Caco-2 (cell line): ENCODE measurements at regions not wholly inside any gene's neighbourhood (a gene's known extent, or its start where the extent isn't known, plus 50 kb on each side); places are given as distances from the start of the nearest gene placed in this dataset.

Experiments used
- BruUV-seq: library from RNA; stranded (reverse); fragments of 400-500 nt; replicated peaks from 2 replicates; lab custom pipeline; 2021; lab: Mats Ljungman, UMichigan
- CTCF ChIA-PET: fragments of 300-600 bp; sonication (Branson Sonifier 250); formaldehyde crosslinking; loops from one replicate; lab custom pipeline; 2022; ENCODE audit warnings: antibody characterized with exemption; lab: Charles Lee
- POLR2A ChIA-PET: fragments of 300-600 bp; sonication (Branson Sonifier 250); formaldehyde crosslinking; loops from one replicate; lab custom pipeline; 2022; ENCODE audit warnings: antibody characterized with exemption; lab: Charles Lee
- DNase-seq, 2 experiments: peaks; one replicate each; pipeline versions ENCODE4 v3.0.0 to v3.0.0-alpha.2; 2020 to 2022
- H3K27me3 ChIP-seq: replicated peaks from 2 replicates; pipeline ENCODE4 v1.6.0; 2011; ENCODE audit warnings: low read length; ENCODE audit not compliant: control insufficient read depth, insufficient read depth
- H3K36me3 ChIP-seq: 2 replicates; pipeline ENCODE4 v1.5.1; 2011; ENCODE audit warnings: low read length; ENCODE audit not compliant: control insufficient read depth, insufficient read depth
- H3K4me1 ChIP-seq: fragments of 250-450 bp; sonication (Bioruptor Pico); 2 replicates; pipeline ENCODE4 v1.5.1; 2020; ENCODE audit warnings: mild to moderate bottlenecking
- H3K4me3 ChIP-seq: 2 replicates; pipeline ENCODE4 v1.5.1; 2011; ENCODE audit warnings: low read depth, mild to moderate bottlenecking, control low read depth, low read length
- H3K9me3 ChIP-seq: fragments of 250-450 bp; sonication (Bioruptor Pico); 2 replicates; pipeline ENCODE4 v1.5.1; 2020; ENCODE audit warnings: mild to moderate bottlenecking, moderate library complexity
- H3K27ac Mint-ChIP-seq: one replicate; pipeline ENCODE4 v1.8.0; 2022; ENCODE audit warnings: mixed read lengths; ENCODE audit not compliant: unreplicated experiment
- H3K27me3 Mint-ChIP-seq: one replicate; pipeline ENCODE4 v1.8.0; 2022; ENCODE audit warnings: mixed read lengths; ENCODE audit not compliant: insufficient read depth, unreplicated experiment
- H3K36me3 Mint-ChIP-seq: one replicate; pipeline ENCODE4 v1.8.0; 2022; ENCODE audit warnings: mild to moderate bottlenecking, mixed read lengths; ENCODE audit not compliant: insufficient read depth, unreplicated experiment
- H3K4me1 Mint-ChIP-seq: one replicate; pipeline ENCODE4 v1.8.0; 2022; ENCODE audit warnings: low read depth, mixed read lengths; ENCODE audit not compliant: unreplicated experiment
- H3K4me3 Mint-ChIP-seq: one replicate; pipeline ENCODE4 v1.8.0; 2022; ENCODE audit warnings: mild to moderate bottlenecking, moderate library complexity, mixed read lengths; ENCODE audit not compliant: unreplicated experiment
- H3K9me3 Mint-ChIP-seq: one replicate; pipeline ENCODE4 v1.8.0; 2022; ENCODE audit warnings: mixed read lengths; ENCODE audit not compliant: unreplicated experiment
- CTCF ChIP-seq, 2 experiments: fragments of 200-600 bp in 1 of 2; IDR thresholded peaks; 1 replicate in 1 of 2; 2 replicates in 1 of 2; pipeline versions ENCODE4 v1.5.1 to v1.8.0; 2011 to 2022; ENCODE audit warnings: antibody characterized with exemption in 1 of 2, control low read depth in 1 of 2, inconsistent platforms in 1 of 2, low read depth in 1 of 2, low read length in 1 of 2, mild to moderate bottlenecking in 1 of 2, moderate library complexity in 1 of 2; ENCODE audit not compliant: insufficient read depth in 1 of 2, severe bottlenecking in 1 of 2, unreplicated experiment in 1 of 2
- intact Hi-C: fragments of 100-400 bp; cut with micrococcal nuclease; formaldehyde crosslinking; loops from one replicate; pipeline ENCODE4 v1.10.0; 2022; ENCODE audit not compliant: unreplicated experiment

DNA sequence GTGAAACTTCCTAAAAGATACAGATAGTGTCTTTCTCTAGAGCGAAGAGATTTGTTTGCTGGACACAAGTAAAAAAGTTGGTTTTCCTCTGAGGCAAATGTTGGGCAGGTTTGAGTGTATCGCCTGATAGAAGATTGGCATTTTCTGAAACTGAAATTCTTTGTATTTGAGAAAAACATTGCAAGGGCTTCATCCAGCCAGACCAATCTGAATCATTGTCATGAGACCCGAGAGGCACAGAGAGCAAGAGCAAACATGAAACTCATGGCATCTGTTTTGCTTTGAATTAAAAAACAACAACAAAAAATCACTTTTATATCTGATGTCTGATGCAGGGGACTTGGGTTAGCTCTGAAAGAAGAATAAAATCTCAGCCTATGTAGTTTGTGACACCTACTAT lies 379.3 kb upstream of the NCAM2 start:
- Histone ChIP-seq H3K4me1 (no peaks in the 10 kb centered on the region), H3K36me3 (no peaks in the 10 kb centered on the region), H3K4me3 (no peak overlapping the region), H3K9me3 (no peaks in the 10 kb centered on the region), H3K27me3 (no peaks in the 10 kb centered on the region)
- Mint-ChIP-seq H3K4me1 (no peaks in the 10 kb centered on the region), H3K27me3 (no peaks in the 10 kb centered on the region), H3K36me3 (no peaks in the 10 kb centered on the region), H3K9me3 (peaks cover 4% of the 10 kb centered on the region), H3K4me3 (no peak overlapping the region), H3K27ac (no peak overlapping the region)
- no TSS peak for BruUV-seq
- no peak for DNase-seq
- CTCF ChIA-PET = no interaction called here
- no peak for TF ChIP-seq CTCF (IDR thresholded peaks at IDR 0.05; ENCODE audit: insufficient read depth in 1 of 2, low read depth in 1 of 2, low read length in 1 of 2, severe bottlenecking in 1 of 2, unreplicated experiment in 1 of 2)
- POLR2A ChIA-PET = no interaction called here
- intact Hi-C loops = no loop called here

GRCh38 chr21:20627594-20627993 lies 370.6 kb upstream of the NCAM2 start:
- DNase-seq = no peak
- peaks cover 11% of the 10 kb centered on the region for H3K9me3 Mint-ChIP-seq
- Histone ChIP-seq H3K9me3 (no peaks in the 10 kb centered on the region), H3K27me3 (no peaks in the 10 kb centered on the region), H3K4me1 (no peaks in the 10 kb centered on the region), H3K4me3 (no peak overlapping the region), H3K36me3 (no peaks in the 10 kb centered on the region)
- H3K36me3 Mint-ChIP-seq = no peaks in the 10 kb centered on the region
- H3K27ac Mint-ChIP-seq = no peak overlapping the region
- BruUV-seq = no TSS peak
- TF ChIP-seq CTCF (IDR thresholded peaks at IDR 0.05; ENCODE audit: insufficient read depth in 1 of 2, low read depth in 1 of 2, low read length in 1 of 2, severe bottlenecking in 1 of 2, unreplicated experiment in 1 of 2) = no peak
- H3K4me1 Mint-ChIP-seq = no peaks in the 10 kb centered on the region
- CTCF ChIA-PET = no interaction called here
- intact Hi-C loops = no loop called here
- POLR2A ChIA-PET = no interaction called here
- no peak overlapping the region for H3K4me3 Mint-ChIP-seq
- no peaks in the 10 kb centered on the region for H3K27me3 Mint-ChIP-seq

DNA sequence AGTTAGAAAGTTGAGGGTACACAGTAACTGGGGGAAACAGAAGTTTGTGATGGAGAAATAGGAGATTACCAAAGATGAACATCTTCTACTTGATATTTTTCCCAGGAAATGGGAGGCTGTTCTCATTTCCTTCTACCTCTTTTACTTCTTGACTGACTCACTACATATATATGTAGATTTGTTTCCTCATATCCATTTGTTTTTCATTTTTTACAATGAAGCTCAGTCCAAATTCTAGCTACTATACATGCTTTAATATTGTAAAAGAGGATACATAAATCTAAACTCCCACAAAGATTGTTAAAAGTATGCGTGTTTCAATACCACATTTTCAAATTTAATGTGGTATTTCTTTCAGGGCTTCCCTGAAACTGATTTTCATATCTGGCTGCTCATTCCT lies 366.6 kb upstream of the NCAM2 start:
- H3K4me3 Mint-ChIP-seq = no peak overlapping the region

More for the DNA sequence above, 366.6 kb upstream of the NCAM2 start:
- Histone ChIP-seq H3K9me3 (no peaks in the 10 kb centered on the region), H3K36me3 (no peaks in the 10 kb centered on the region), H3K4me1 (no peaks in the 10 kb centered on the region), H3K4me3 (no peak overlapping the region), H3K27me3 (no peaks in the 10 kb centered on the region)
- no TSS peak for BruUV-seq
- TF ChIP-seq CTCF (IDR thresholded peaks at IDR 0.05; ENCODE audit: insufficient read depth in 1 of 2, low read depth in 1 of 2, low read length in 1 of 2, severe bottlenecking in 1 of 2, unreplicated experiment in 1 of 2) = no peak
- H3K27me3 Mint-ChIP-seq = no peaks in the 10 kb centered on the region
- H3K4me1 Mint-ChIP-seq = no peaks in the 10 kb centered on the region
- no peak for DNase-seq
- ChIA-PET CTCF (no interaction called here), POLR2A (no interaction called here)
- H3K36me3 Mint-ChIP-seq = no peaks in the 10 kb centered on the region
- H3K27ac Mint-ChIP-seq = no peak overlapping the region
- no peaks in the 10 kb centered on the region for H3K9me3 Mint-ChIP-seq
- intact Hi-C loops = no loop called here
